Kidney (tissue), 13 donors: ENCODE measurements at regions not wholly inside any gene's neighbourhood (a gene's known extent, or its start where the extent isn't known, plus 50 kb on each side); places are given as distances from the start of the nearest gene placed in this dataset.
"Not testable (repeated sequence)": the region's sequence is repeated elsewhere in the genome, so short reads cannot be mapped to it uniquely, and the experiment has no call there.

Source experiments
- DNase-seq, 5 donors: peaks; one replicate each; pipeline ENCODE4 v3.0.0-alpha.2; 2013 to 2020
- FAIRE-seq: peaks from 2 replicates; lab custom pipeline; 2012; peaks lifted over from hg19 to GRCh38; lab: Jason Lieb, UNC
- H3K27ac ChIP-seq, 2 donors: one replicate each; pipeline ENCODE4 v1.7.0; 2013; ENCODE audit warnings: low read depth in 2 of 2, low read length in 2 of 2, inconsistent platforms in 1 of 2
- H3K27me3 ChIP-seq: one replicate; pipeline ENCODE4 v1.7.1; 2013; ENCODE audit warnings: low read length, inconsistent platforms; ENCODE audit not compliant: control insufficient read depth, insufficient read depth
- H3K36me3 ChIP-seq, 3 donors: one replicate each; pipeline versions ENCODE4 v1.7.0 to v1.7.1; 2013; ENCODE audit warnings: low read length in 3 of 3, control low read depth in 1 of 3, inconsistent platforms in 1 of 3; ENCODE audit not compliant: insufficient read depth in 3 of 3, control insufficient read depth in 2 of 3
- H3K4me1 ChIP-seq, 3 donors: one replicate each; pipeline versions ENCODE4 v1.7.0 to v1.7.1; 2013; ENCODE audit warnings: low read length in 3 of 3, inconsistent platforms in 1 of 3, low read depth in 1 of 3; ENCODE audit not compliant: control insufficient read depth in 2 of 3, insufficient read depth in 2 of 3
- H3K4me3 ChIP-seq, 3 donors: one replicate each; pipeline versions ENCODE4 v1.7.0 to v1.8.1; 2013; ENCODE audit warnings: low read length in 3 of 3, control low read depth in 1 of 3, inconsistent platforms in 1 of 3
- H3K9ac ChIP-seq, 3 donors: one replicate each; pipeline versions ENCODE4 v1.7.0 to v1.7.1; 2013; ENCODE audit warnings: low read length in 3 of 3, control low read depth in 1 of 3, inconsistent platforms in 1 of 3
- H3K9me3 ChIP-seq, 3 donors: one replicate each; pipeline versions ENCODE4 v1.7.0 to v1.7.1; 2013; ENCODE audit warnings: low read length in 3 of 3, control low read depth in 1 of 3, inconsistent platforms in 1 of 3; ENCODE audit not compliant: control insufficient read depth in 2 of 3, insufficient read depth in 1 of 3
- CTCF ChIP-seq: IDR thresholded peaks from 3 replicates; pipeline ENCODE4 v1.5.1; 2012; ENCODE audit warnings: mild to moderate bottlenecking, moderate library complexity, borderline replicate concordance; ENCODE audit not compliant: insufficient read depth; ENCODE audit errors: extremely low read depth
- intact Hi-C: fragments of 100-400 bp; cut with DNase I; formaldehyde crosslinking; loops from one replicate; pipeline ENCODE4 v1.11.1; 2022
- donor health status: control.
- donor health status: control.
- donor health status: control.
- donor health status: control.
- donor health status: control.
- donor health status: DM: yes; HTN: yes; CAD: no.
- donor health status: Normal renal cell carcinoma (clear cell type).

GRCh38 chr2:8123464-8123863 is 558.4 kb upstream of the ID2 start:
- H3K27me3 ChIP-seq, result no peaks in the 10 kb centered on the region
- TF ChIP-seq CTCF, result no peak
- H3K4me3 ChIP-seq, result no peak overlapping the region
- no peak overlapping the region for H3K9ac ChIP-seq
- peaks cover 3 to 11% (median 10%) of the 10 kb centered on the region in 3 donors for H3K4me1 ChIP-seq
- no peak overlapping the region for H3K27ac ChIP-seq
- no peaks in the 10 kb centered on the region for H3K36me3 ChIP-seq
- no peak for FAIRE-seq
- H3K9me3 ChIP-seq, result no peaks in the 10 kb centered on the region
- intact Hi-C loops, result no loop called here
- DNase-seq, result no peak

- no peak overlapping the region for H3K27ac ChIP-seq
- no peak for DNase-seq
Measured at GRCh38 chr2:8125741-8126711, 555.8 kb upstream of the ID2 start.

GRCh38 chr2:8126783-8127182 is 555.1 kb upstream of the ID2 start:
- Histone ChIP-seq H3K27me3 (no peaks in the 10 kb centered on the region), H3K27ac (no peak overlapping the region), H3K9ac (no peak overlapping the region), H3K9me3 (no peaks in the 10 kb centered on the region), H3K36me3 (no peaks in the 10 kb centered on the region), H3K4me1 (no peaks in the 10 kb centered on the region), H3K4me3 (no peak overlapping the region)
- intact Hi-C loops, result no loop called here
- no peak for DNase-seq
- FAIRE-seq, result no peak
- TF ChIP-seq CTCF, result no peak

More at GRCh38 chr2:8125741-8126711, 555.8 kb upstream of the ID2 start:
- intact Hi-C loops, result no loop called here
- Histone ChIP-seq H3K4me3 (no peak overlapping the region), H3K4me1 (peaks cover 0 to 3% (median 3%) of the 10 kb centered on the region in 3 donors), H3K9me3 (no peaks in the 10 kb centered on the region), H3K9ac (no peak overlapping the region), H3K27me3 (no peaks in the 10 kb centered on the region), H3K36me3 (no peaks in the 10 kb centered on the region)
- TF ChIP-seq CTCF, result no peak
- FAIRE-seq, result no peak

GRCh38 chr2:8131423-8131822 is 550.4 kb upstream of the ID2 start:
- H3K9ac ChIP-seq, H3K4me1 ChIP-seq, intact Hi-C loops, H3K36me3 ChIP-seq, H3K27ac ChIP-seq, H3K27me3 ChIP-seq, FAIRE-seq, H3K4me3 ChIP-seq, DNase-seq, H3K9me3 ChIP-seq: not testable (repeated sequence)
